ENCODE measurements at regions not wholly inside any gene's neighbourhood (a gene's known extent, or its start where the extent isn't known, plus 50 kb on each side); places are given as distances from the start of the nearest gene placed in this dataset.

DNA sequence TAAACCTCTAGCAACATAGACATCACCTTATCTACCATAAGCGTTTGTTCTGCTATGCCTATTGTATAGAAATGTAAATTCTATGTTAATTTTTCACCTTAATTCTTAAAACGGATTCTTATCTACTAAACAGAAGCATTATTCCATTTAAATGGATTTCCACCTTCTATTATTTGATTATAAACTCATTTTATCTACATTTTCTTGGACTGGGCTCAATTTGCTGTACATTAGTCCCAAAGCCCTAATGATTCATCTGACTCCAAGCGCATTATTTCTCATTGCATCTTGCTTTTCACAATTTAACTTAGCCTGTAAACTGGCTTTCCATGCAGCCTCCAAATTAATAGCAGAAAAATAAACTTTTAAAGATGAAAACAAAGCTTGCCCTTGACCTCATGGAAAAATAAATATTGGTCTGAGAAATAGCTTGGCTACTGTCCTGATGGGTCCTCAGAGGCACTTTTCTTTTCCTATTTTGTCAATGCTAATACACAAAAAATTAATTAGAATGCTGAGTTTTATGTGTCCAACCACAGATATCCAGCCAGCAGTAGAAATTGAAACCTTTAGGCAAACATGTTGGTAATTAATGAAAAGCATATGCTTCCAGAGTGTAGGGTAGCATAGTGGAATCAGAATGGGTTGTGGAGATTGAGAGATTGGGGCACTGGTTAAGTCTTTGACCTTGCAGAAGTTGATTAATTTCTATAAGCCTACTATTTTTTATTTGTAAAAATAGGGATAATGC is 81.4 kb upstream of the CFAP20DC start:
- DNase-seq (ENCODE audit: low read depth), result no peak
- H3K4me3 ChIP-seq (ENCODE audit: low read length), result no peak overlapping the region
- TF ChIP-seq, protein P1, sequence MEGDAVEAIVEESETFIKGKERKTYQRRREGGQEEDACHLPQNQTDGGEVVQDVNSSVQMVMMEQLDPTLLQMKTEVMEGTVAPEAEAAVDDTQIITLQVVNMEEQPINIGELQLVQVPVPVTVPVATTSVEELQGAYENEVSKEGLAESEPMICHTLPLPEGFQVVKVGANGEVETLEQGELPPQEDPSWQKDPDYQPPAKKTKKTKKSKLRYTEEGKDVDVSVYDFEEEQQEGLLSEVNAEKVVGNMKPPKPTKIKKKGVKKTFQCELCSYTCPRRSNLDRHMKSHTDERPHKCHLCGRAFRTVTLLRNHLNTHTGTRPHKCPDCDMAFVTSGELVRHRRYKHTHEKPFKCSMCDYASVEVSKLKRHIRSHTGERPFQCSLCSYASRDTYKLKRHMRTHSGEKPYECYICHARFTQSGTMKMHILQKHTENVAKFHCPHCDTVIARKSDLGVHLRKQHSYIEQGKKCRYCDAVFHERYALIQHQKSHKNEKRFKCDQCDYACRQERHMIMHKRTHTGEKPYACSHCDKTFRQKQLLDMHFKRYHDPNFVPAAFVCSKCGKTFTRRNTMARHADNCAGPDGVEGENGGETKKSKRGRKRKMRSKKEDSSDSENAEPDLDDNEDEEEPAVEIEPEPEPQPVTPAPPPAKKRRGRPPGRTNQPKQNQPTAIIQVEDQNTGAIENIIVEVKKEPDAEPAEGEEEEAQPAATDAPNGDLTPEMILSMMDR (IDR thresholded peaks at IDR 0.05; ENCODE audit: insufficient read depth, low read depth, low read length, missing control alignments), result no peak

DNA sequence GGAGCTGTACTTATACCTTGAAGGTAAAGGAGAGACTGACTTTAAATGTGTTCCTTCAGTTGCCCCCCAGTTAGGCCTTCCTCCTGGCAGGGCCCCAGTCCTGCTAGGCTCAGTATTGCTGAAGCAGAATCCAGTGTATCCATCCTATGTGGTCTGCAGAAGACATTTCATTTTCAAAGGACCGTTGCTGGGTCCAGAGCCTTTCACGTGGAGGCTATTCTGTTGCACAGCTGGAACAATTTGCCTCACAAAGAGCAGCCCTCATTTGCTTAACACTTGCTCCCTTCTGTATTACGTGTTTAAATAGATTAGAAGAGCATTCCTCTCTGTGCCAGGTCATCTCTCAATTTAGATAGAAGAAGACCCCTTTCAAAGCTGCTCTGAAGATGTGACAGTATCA is 78.9 kb upstream of the CFAP20DC start:
- H3K4me3 ChIP-seq (ENCODE audit: low read length), result no peak overlapping the region

DNA sequence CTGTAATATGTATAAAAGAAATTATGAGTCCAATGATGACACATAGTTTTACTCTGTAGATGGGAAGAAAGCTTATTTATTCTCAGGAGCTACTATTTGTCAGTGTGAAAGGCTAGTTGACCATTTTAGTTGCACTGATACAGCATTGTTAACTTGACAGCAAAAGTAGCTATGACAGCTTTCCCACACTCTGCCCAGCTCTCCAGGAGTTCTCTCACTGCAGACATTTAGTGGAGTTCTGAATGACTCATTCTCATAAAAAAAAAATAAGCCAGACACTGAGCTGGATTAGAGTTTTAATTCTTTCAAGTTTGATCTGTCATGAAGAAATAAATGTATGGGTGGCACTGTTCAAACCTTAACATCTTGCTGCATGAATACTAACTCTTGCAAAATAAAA is 77.2 kb upstream of the CFAP20DC start:
- TF ChIP-seq, protein P1 (IDR thresholded peaks at IDR 0.05; ENCODE audit: insufficient read depth, low read depth, low read length, missing control alignments), result no peak
- no peak overlapping the region for H3K4me3 ChIP-seq (ENCODE audit: low read length)
- peak; percentile 63 for DNase-seq (ENCODE audit: low read depth)

More for the DNA sequence above, 78.9 kb upstream of the CFAP20DC start:
- DNase-seq (ENCODE audit: low read depth), result no peak
- TF ChIP-seq, protein P1 (IDR thresholded peaks at IDR 0.05; ENCODE audit: insufficient read depth, low read depth, low read length, missing control alignments), result no peak

DNA sequence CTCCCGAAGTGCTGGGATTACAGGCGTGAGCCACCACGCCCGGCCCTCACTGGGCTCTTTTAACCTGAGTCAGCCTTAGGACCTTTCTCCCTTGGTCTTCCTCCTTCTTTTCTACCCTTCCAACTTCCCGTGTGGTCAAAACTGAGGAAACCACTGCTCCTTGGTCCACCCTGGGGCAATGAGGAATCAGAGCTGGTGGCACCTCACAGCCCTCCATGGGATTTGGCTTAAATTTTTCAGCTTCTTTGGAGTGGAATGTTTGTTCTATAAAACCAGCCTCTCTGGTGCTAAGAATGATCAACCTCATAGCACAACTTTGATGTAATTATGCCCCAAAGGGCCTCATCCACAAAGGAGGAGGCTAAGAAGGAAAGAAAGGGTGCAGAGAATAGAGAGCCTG is 76.6 kb upstream of the CFAP20DC start:
- no peak overlapping the region for H3K4me3 ChIP-seq (ENCODE audit: low read length)
- no peak for DNase-seq (ENCODE audit: low read depth)
- TF ChIP-seq, protein P1 (IDR thresholded peaks at IDR 0.05; ENCODE audit: insufficient read depth, low read depth, low read length, missing control alignments), result no peak

DNA sequence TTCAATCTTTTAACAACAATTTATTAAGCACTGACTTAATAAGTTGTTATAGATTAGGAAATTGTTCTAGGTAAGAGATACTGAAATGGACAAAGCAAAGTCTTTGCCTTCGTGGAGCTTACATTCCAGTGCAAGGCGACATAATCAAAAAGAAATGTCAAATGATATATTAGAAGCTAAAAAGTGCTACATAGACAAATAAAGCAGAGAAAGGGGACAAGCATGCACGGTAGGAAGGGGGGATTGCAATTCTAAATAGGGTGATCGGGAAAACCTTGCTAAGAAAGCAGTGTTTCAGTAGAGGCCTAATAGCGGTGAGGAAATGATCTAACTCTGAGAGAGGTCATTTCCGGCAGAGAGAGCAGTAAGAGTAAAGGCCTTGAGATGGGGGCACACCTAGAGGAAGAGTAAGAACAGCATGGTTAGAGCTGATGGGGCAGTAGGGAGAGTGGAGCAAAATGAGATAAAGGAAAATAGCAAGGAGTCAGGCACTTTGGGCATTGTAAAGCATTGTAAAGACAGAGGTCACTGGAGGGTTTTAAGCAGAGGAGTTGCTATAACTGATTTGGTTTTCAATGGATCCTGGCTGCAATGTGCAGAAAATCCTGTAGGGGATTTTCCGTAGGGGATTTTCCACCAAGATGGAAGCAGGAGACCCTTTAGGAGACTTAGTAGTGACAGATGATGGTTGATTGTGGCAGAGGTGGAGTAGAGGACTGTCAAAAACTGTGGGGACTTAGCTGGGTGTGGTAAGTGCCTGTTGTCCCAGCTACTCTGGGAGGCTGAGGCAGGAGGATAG is 71.7 kb upstream of the CFAP20DC start:
- no peak for DNase-seq (ENCODE audit: low read depth)
- TF ChIP-seq, protein P1 (IDR thresholded peaks at IDR 0.05; ENCODE audit: insufficient read depth, low read depth, low read length, missing control alignments), result no peak
- no peak overlapping the region for H3K4me3 ChIP-seq (ENCODE audit: low read length)

DNA sequence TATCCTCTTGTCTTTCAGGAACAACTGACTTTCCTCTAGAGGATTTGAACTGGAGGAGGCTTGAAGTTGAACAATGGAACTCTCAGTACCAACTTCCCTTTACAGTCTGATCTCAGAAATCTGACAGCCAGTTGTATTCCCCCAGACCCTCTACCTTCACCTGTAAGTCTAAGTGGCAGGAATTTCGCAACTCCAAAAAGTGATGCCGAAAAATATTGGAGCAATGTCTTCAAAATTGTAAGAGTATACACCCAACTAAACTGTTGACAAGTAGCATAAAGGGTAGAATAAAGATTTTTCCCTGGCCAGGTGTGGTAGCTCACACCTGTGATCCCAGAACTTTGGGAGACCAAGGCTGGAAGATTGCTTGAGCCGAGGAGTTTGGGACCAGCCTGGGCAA is 69.1 kb upstream of the CFAP20DC start:
- no peak overlapping the region for H3K4me3 ChIP-seq (ENCODE audit: low read length)
- DNase-seq (ENCODE audit: low read depth), result no peak
- TF ChIP-seq, protein P1 (IDR thresholded peaks at IDR 0.05; ENCODE audit: insufficient read depth, low read depth, low read length, missing control alignments), result no peak
